HuH-7.5 (cell line): ENCODE measurements at regions not wholly inside any gene's neighbourhood (a gene's known extent, or its start where the extent isn't known, plus 50 kb on each side); places are given as distances from the start of the nearest gene placed in this dataset.
A peak's percentile ranks its signal among the peaks of the same experiment; 100 is the strongest.
"Not testable (repeated sequence)": the region's sequence is repeated elsewhere in the genome, so short reads cannot be mapped to it uniquely, and the experiment has no call there.

ENCODE experiments used
- DNase-seq: peaks from one replicate; pipeline ENCODE4 v3.0.0; 2011; ENCODE audit warnings: low spot score

GRCh38 chr7:152541892-152542291 lies 106.1 kb upstream of the KMT2C start:
- no peak for DNase-seq

- not testable (repeated sequence) for DNase-seq
Measured at GRCh38 chr7:152539190-152539495, 103.3 kb upstream of the KMT2C start.

DNA sequence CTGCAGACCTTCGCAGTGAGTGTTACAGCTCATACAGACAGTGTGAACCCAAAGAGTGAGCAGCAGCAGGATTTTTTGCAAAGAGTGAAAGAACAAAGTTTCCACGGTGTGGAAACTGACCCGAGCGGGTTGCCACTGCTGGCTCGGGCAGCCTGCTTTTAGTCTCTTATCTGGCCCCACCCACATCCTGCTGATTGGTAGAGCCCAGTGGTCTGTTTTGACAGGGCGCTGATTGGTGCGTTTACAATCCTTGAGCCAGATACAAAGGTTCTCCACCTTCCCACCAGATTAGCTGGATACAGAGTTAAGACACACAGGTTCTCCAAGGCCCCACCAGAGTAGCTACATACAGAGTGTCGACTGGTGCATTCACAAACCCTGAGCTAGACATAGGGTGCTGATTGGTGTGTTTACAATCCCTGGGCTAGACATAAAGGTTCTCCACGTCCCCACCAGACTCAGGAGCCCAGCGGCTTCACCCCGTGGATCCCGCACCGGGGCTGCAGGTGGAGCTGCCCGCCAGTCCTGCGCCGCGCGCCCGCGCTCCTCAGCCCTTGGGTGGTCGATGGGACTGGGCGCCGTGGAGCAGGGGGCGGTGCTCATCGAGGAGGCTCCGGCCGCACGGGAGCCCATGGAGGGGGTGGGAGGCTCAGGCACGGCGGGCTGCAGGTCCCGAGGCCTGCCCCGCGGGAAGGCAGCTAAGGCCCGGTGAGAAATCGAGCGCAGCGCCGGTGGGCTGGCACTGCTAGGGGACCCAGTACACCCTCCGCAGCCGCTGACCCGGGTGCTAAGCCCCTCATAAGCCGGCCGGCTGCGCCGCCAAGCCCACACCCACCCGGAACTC lies 102.8 kb upstream of the KMT2C start:
- DNase-seq = not testable (repeated sequence)

DNA sequence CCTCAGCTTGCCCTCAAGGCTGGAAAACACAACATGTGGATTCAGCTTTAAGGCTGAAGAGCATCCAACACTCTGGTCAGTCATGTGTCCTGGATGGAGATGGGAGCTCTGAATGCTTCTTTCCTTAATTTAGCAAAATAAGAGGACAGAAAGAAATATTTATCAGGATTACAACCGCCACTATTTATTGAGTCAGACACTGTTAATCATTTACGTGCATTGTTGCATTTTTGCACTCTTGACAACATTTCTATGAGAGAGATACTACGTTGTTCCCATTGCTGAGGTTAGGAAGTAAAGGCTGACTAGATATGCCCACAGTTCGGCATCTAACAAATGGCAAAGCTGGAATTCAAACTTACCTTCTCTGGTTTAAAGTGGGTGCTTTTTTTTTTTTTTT lies 101.8 kb upstream of the KMT2C start:
- DNase-seq = no peak

- no peak for DNase-seq
Measured at GRCh38 chr7:152528612-152529011, 92.8 kb upstream of the KMT2C start.

DNA sequence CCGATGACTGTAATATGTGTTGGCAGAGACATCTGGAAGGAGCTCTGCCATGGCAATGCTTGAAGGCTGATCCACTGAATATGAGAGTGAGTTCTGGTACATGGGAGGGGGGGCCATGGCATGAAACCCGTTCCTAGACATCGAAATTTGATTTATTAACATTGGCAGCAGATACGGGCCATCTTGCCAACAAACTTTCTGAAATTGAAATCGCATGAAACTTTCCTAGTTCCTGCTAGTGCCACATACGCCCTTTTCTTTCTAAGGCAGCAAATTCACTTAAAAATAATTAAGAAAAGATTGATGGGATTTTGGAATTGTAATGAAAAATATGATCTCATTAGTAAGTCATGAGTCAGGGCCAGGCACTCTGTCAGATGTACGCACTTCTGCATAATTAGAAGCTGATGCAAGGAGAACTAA lies 91.8 kb upstream of the KMT2C start:
- no peak for DNase-seq

DNA sequence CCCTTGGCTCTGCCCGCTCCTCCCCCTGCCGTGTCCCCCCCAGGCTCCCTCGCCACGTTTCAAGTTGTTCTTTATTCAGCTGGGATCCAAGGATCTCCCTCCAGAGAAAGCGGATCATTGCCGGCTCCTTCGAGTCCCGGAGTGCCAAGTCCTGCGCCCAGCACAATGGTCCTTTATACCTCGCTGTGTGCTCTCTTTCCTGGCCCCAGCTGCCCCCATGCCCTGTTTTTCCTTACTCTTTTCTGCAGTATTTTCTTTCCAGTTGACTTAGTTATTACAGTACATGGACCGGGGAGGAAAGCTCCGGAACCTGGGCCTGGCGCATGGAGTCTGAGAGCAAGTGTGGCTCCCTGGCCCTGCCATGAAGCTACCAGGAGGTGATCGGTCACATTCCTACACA lies 88.1 kb upstream of the KMT2C start:
- no peak for DNase-seq

- no peak for DNase-seq
Measured at GRCh38 chr7:152522571-152523067, 86.8 kb upstream of the KMT2C start.

DNA sequence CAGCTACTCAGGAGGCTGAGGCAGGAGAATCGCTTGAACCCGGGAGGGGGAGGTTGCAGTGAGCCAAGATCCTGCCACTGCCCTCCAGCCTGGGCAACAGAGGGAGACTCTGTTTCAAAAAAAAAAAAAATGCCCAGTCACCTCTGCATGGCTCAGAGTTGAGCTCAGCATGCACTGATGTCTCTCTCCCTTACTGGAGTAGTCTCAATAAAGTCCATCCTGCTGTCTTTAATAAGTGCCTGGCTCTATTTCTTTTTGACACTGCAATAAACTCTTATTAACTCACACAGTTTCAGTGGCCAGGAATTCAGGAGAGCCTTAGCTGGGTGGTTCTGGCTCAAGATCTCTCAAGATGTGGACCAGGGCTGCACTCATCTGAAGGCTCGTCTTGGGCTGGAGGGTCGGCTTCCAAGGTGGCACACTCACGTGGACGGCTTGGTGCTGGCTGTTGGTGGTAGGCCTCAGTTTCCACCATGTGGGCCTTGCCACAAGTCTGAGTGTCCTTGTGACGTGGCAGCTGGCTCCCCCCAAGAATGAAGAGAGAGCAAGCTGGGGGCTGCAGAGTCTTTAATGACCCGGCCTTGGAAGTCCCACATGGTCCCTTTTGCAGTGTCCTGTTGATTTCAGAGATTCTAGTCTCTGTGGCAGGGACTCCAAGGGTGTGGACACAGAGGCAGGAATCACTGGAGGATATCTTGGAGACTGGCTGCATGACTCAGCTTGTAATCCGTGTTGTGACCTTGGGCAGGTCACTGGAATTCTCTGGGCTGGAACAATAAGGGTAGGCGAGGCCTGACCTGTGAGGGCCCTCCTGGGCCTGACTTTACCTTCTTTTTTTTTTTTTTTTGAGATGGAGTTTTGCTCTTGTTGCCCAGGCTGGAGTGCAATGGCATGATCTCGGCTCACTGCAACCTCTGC lies 85.9 kb upstream of the KMT2C start:
- DNase-seq = peak; percentile 36

GRCh38 chr7:152520861-152521302 lies 85.1 kb upstream of the KMT2C start:
- no peak for DNase-seq

DNA sequence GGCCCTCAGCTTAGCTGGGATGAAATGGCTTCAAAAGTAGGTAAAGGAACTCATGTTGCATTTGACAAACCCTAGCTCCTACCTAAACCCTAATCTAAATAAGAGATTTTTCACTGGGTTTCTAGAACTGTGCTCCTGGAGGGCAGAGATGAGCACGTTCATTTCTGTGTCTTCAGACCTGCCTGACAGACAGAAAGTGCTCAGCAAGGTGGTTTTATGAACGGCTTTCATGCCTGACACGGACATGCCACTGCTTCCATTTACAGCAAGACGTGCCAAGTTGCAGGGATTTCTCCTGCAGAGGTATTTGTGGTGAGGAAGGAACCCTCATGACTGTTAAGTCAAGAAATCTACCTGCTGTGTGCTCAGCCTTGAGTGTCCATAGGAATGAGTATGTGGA lies 83.5 kb upstream of the KMT2C start:
- no peak for DNase-seq

DNA sequence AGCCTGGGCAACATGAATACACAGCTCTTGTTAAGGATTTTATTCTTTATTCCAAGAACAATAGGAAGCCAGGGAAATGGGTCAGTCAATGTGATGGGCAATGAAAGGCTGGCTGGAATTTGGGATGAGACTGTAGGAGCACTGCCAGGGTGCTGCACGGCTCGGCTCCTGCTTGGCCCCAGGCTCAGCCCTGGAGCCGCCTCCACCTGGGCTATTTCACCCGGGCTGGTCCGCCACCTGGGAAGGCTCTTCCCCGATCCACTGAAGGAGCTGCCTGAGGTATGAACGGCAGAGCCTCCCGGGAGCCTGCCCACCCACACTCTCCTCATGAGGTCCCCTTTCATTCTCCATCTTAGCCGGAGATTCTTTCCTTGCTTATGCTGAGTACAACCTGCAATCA lies 80.4 kb upstream of the KMT2C start:
- no peak for DNase-seq

- not testable (repeated sequence) for DNase-seq
Measured at GRCh38 chr7:152515266-152515950, 79.6 kb upstream of the KMT2C start.

DNA sequence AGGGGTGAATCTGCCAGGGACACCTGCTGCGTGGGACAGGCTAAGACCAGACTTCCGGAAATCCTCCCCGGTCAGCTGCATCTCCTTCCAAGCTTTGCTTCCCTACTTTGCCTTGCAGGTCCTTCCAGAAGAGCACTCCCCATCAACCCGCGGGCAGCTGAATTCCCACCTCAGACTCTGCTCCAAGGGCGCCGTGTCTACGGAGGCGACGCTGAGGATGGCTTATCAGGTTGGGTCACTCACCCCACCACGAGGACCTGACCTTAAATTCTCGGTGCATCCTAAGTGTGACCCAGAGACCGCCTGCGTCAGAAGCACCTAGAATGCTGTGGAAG lies 78.9 kb upstream of the KMT2C start:
- no peak for DNase-seq

GRCh38 chr7:152513861-152514770 lies 78.3 kb upstream of the KMT2C start:
- DNase-seq = no peak

- no peak for DNase-seq
Measured at GRCh38 chr7:152512706-152513105, 76.9 kb upstream of the KMT2C start.

GRCh38 chr7:152511736-152512135 lies 75.9 kb upstream of the KMT2C start:
- no peak for DNase-seq

DNA sequence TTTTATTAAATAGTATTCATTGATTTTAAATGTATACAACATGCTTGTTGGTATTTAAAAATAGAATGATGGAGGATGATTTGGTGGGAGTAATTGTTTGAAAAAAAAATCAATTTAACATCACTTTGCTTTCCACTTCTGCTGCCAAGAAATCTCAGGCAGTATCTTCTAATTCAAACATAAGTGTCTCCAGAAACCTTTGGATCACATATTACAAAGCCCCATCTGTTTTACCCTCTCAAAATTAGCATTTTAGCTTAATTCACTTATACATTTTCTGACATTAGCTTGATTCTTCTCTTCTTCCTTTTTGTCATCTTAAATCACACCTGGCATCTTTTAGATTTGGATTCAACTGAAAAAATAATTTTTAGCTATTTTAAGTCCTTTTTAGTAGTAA lies 72.9 kb upstream of the KMT2C start:
- DNase-seq = no peak

GRCh38 chr7:152505606-152506005 lies 69.8 kb upstream of the KMT2C start:
- DNase-seq = no peak

- DNase-seq = no peak
Measured at GRCh38 chr7:152504816-152505215, 69.0 kb upstream of the KMT2C start.

- DNase-seq = no peak
Measured at GRCh38 chr7:152504367-152504766, 68.6 kb upstream of the KMT2C start.
